GM12865 (cell line): ENCODE measurements at regions not wholly inside any gene's neighbourhood (a gene's known extent, or its start where the extent isn't known, plus 50 kb on each side); places are given as distances from the start of the nearest gene placed in this dataset.

Experiments
- DNase-seq: peaks from one replicate; pipeline ENCODE4 v3.0.0; 2010; ENCODE audit warnings: low read depth
- H3K4me3 ChIP-seq: 2 replicates; pipeline ENCODE4 v1.5.1; 2011; ENCODE audit warnings: mild to moderate bottlenecking, low read depth, low read length, control low read depth
- TF ChIP-seq, protein P1 (sequence below): IDR thresholded peaks from 2 replicates; pipeline ENCODE4 v1.5.1; 2011; ENCODE audit warnings: low read length, control low read depth, low read depth, inconsistent platforms; ENCODE audit not compliant: insufficient read depth; ENCODE audit errors: missing control alignments

DNA sequence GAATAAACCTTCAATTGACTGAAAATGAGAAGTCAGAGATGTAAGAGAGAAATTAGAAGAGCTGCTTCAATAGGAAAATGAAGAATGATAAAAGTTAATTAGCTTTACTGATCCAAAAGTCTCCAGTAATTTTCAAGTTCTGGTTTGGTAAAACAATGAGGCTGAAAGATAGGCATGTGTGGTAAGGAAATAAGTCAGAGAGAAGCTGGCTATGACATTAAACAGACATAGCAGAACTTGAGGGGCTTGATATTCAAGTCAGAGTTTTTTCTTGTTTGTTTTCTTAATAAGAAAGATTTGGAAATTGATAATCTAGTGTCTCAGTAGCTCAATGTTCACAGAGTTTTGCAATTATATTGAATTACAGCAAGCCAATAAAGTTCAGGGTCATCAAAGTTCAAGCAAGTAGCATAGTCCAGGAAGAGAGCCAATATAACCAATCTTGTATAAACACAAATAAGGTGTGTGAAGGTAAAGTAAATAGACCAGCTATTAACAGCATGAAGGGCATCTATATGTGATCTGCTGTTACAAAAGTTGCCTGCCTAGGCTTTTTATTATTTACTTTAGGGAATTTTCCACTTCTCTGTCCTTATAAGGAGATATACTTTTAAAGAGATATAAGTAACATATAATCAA is 1111.5 kb downstream of the TRHDE start:
- no peak overlapping the region for H3K4me3 ChIP-seq
- TF ChIP-seq, protein P1, sequence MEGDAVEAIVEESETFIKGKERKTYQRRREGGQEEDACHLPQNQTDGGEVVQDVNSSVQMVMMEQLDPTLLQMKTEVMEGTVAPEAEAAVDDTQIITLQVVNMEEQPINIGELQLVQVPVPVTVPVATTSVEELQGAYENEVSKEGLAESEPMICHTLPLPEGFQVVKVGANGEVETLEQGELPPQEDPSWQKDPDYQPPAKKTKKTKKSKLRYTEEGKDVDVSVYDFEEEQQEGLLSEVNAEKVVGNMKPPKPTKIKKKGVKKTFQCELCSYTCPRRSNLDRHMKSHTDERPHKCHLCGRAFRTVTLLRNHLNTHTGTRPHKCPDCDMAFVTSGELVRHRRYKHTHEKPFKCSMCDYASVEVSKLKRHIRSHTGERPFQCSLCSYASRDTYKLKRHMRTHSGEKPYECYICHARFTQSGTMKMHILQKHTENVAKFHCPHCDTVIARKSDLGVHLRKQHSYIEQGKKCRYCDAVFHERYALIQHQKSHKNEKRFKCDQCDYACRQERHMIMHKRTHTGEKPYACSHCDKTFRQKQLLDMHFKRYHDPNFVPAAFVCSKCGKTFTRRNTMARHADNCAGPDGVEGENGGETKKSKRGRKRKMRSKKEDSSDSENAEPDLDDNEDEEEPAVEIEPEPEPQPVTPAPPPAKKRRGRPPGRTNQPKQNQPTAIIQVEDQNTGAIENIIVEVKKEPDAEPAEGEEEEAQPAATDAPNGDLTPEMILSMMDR, result no peak
- no peak for DNase-seq

DNA sequence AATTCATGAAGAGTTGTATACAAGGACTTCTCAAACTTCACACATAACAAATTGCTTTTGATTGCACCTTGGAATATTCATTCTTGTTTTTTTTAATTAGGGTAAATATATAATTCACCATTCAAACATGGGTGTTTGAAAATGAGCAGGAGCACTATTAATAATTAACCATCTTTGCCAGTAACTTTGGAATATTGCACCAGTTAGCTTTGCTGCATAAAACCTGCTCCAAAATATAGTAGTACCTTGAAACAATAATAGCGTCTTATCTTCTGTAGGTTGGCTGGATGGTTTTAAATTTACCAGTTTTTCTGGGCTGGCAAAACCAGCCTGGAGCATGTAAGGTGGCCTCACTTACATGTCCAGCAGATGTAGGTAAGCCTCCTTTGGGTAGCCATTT is 1112.4 kb downstream of the TRHDE start:
- no peak for DNase-seq
- H3K4me3 ChIP-seq, result no peak overlapping the region
- TF ChIP-seq, protein P1, result no peak

DNA sequence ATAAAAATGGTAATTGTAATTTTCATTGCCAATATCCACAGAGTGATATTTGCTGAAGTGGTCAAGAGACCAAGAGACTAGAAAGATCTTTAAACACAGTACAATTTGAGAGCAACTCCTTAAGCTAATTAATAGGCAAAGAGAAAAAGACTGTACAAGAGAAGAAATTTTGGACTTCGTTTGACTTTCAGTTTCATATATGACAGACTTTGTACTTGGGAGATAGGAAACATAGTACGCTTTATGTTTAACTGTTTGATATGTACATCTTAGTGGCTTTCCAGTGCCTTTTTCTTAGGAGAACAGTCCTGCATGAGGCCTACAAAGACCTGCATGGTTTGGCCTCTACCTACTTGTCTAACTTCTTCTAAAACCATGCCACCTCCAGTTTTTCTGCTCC is 1118.1 kb downstream of the TRHDE start:
- TF ChIP-seq, protein P1, result no peak
- DNase-seq, result no peak
- no peak overlapping the region for H3K4me3 ChIP-seq

DNA sequence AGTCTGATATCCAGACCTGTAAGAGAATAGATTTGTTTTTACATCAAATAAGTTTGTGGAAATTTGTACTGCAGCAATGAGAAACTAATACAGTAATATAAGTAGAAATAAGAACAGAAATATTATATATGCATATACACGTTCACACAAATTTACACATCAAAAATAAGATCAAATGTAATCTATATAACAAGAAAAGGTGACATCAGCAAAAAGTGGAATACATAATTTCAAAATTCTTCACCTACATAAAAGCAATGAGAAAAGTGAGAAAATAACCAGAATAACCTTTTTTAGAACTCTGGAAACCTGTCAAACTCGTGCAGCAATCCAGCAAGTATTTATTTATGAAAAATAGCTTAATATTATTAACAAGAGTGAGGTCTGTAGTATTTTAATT is 1124.6 kb upstream of the ATXN7L3B start:
- no peak for DNase-seq
- no peak overlapping the region for H3K4me3 ChIP-seq
- TF ChIP-seq, protein P1, result no peak

DNA sequence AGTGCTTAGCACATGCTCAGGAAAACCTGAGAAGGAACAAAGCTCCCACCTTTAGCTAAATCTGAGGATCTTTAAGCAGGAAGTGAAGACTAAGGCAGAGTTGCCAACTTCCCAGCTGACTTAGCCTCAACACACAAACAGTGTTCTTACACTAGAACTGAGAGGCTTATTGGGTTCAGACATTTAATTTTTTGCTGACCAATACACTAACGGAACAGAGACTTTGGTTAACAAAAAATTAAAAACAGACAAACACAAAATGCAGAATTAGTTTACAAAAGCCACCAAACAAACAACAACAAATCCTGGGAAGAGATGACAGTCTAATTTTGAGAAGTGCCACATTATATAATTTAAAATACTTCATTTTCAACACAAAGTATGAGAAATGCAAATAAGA is 1123.7 kb upstream of the ATXN7L3B start:
- TF ChIP-seq, protein P1, result no peak
- no peak for DNase-seq
- H3K4me3 ChIP-seq, result no peak overlapping the region

GRCh38 chr12:73414926-73415325 is 1122.7 kb upstream of the ATXN7L3B start:
- DNase-seq, result no peak
- TF ChIP-seq, protein P1, result no peak
- no peak overlapping the region for H3K4me3 ChIP-seq

GRCh38 chr12:73418541-73418940 is 1119.1 kb upstream of the ATXN7L3B start:
- DNase-seq, result no peak
- TF ChIP-seq, protein P1, result no peak
- H3K4me3 ChIP-seq, result no peak overlapping the region
